HepG2 (cell line): ENCODE measurements at regions not wholly inside any gene's neighbourhood (a gene's known extent, or its start where the extent isn't known, plus 50 kb on each side); places are given as distances from the start of the nearest gene placed in this dataset.

Experiments used
- ATAC-seq: fragments of 200-7000 bp; cut with Tn5 transposase; 3 replicates; pipeline ENCODE4 v1.9.1; 2020; ENCODE audit warnings: mild to moderate bottlenecking, moderate library complexity
- BruUV-seq: library from RNA; stranded (reverse); fragments of 400-500 nt; replicated peaks from 2 replicates; lab custom pipeline; 2021; lab: Mats Ljungman, UMichigan
- CTCF ChIA-PET: fragments of 300-600 bp; formaldehyde crosslinking; extraction: SDS; loops from one replicate; lab custom pipeline; 2021; ENCODE audit warnings: low total read pairs, inconsistent platforms, low intra/inter-chr PET ratio; lab: Yijun Ruan, JAX
- POLR2A ChIA-PET: fragments of 350-600 bp; sonication (Branson Sonifier 250); formaldehyde crosslinking; loops from one replicate; lab custom pipeline; 2020; ENCODE audit warnings: antibody characterized with exemption, inconsistent platforms; lab: Yijun Ruan, JAX
- DNase-seq: peaks from one replicate; pipeline ENCODE4 v3.0.0-alpha.2; 2015; ENCODE audit warnings: low spot score
- FAIRE-seq: peaks from 3 replicates; lab custom pipeline; 2011; peaks lifted over from hg19 to GRCh38; lab: Jason Lieb, UNC
- H2AFZ ChIP-seq: one replicate; pipeline ENCODE4 v1.6.1; 2011; ENCODE audit warnings: low read length, inconsistent platforms
- H3K27ac ChIP-seq: fragments of 300-600 bp; 3 replicates; pipeline ENCODE4 v1.8.0; 2011; ENCODE audit warnings: mixed run types, mild to moderate bottlenecking, mixed read lengths, low read length, inconsistent platforms; ENCODE audit not compliant: insufficient read depth; ENCODE audit errors: extremely low read length
- H3K27me3 ChIP-seq, 2 experiments: fragments of 200-600 bp in 1 of 2; 2 replicates in 1 of 2; 3 replicates in 1 of 2; pipeline versions ENCODE4 v1.6.0 to v1.8.0; 2011; ENCODE audit warnings: low read length in 2 of 2, mild to moderate bottlenecking in 2 of 2, moderate library complexity in 2 of 2, inconsistent platforms in 1 of 2; ENCODE audit not compliant: insufficient read depth in 2 of 2, control insufficient read depth in 1 of 2
- H3K36me3 ChIP-seq, 2 experiments: fragments of 200-600 bp in 1 of 2; replicated peaks in 1 of 2; 2 replicates in 1 of 2; 3 replicates in 1 of 2; pipeline versions ENCODE4 v1.5.1 to v1.8.0; 2011; ENCODE audit warnings: low read length in 2 of 2, inconsistent platforms in 1 of 2; ENCODE audit not compliant: insufficient read depth in 2 of 2, control insufficient read depth in 1 of 2
- H3K4me1 ChIP-seq: 2 replicates; pipeline ENCODE4 v1.5.1; 2012; ENCODE audit warnings: low read length, inconsistent platforms; ENCODE audit not compliant: insufficient read depth
- H3K4me2 ChIP-seq: 2 replicates; pipeline ENCODE4 v1.6.0; 2011; ENCODE audit warnings: low read depth, low read length, inconsistent platforms
- H3K4me3 ChIP-seq, 3 experiments: fragments of 200-600 bp in 1 of 3; sonication (generic), shearing (Covaris generic) in 1 of 3; replicated peaks in 1 of 3; 2 replicates each; pipeline ENCODE4 v1.5.1; 2011 to 2016; ENCODE audit warnings: low read length in 3 of 3, inconsistent platforms in 2 of 3, low read depth in 2 of 3, mild to moderate bottlenecking in 2 of 3, control low read depth in 1 of 3, mixed read lengths in 1 of 3; ENCODE audit not compliant: insufficient read depth in 1 of 3
- H3K79me2 ChIP-seq: one replicate; pipeline ENCODE4 v1.6.1; 2011; ENCODE audit warnings: low read length, inconsistent platforms; ENCODE audit not compliant: insufficient read depth
- H3K9ac ChIP-seq: 2 replicates; pipeline ENCODE4 v1.6.0; 2011; ENCODE audit warnings: mild to moderate bottlenecking, low read depth, low read length, inconsistent platforms; ENCODE audit not compliant: insufficient read depth
- H3K9me3 ChIP-seq: 2 replicates; pipeline ENCODE4 v1.5.1; 2012; ENCODE audit warnings: mild to moderate bottlenecking, low read length
- H4K20me1 ChIP-seq: 2 replicates; pipeline ENCODE4 v1.6.0; 2011; ENCODE audit warnings: inconsistent platforms, mild to moderate bottlenecking, low read length, moderate library complexity; ENCODE audit not compliant: insufficient read depth
- CBX1 ChIP-seq: IDR thresholded peaks from one replicate; pipeline ENCODE4 v1.6.1; 2016; ENCODE audit warnings: antibody characterized with exemption, low read depth
- EHMT2 ChIP-seq: fragments of 200-600 bp; sonication (generic); IDR thresholded peaks from 2 replicates; pipeline ENCODE4 v1.7.0; 2017; ENCODE audit warnings: antibody characterized with exemption, low read depth, low read length, borderline replicate concordance
- HNRNPK ChIP-seq: fragments of 200-400 bp; formaldehyde crosslinking; IDR thresholded peaks from 2 replicates; pipeline ENCODE4 v1.6.1; 2018; ENCODE audit warnings: low read length, low read depth, moderate library complexity, mild to moderate bottlenecking; ENCODE audit not compliant: poor library complexity, severe bottlenecking
- IKZF1 ChIP-seq: fragments of 450-650 bp; IDR thresholded peaks from 2 replicates; pipeline ENCODE4 v1.7.1; 2016
- IRF9 ChIP-seq: sonication (generic); formaldehyde crosslinking; IDR thresholded peaks from 2 replicates; pipeline ENCODE4 v1.8.0; 2022; ENCODE audit warnings: missing genetic modification reagents, mild to moderate bottlenecking, borderline replicate concordance
- ISX ChIP-seq: sonication (generic); formaldehyde crosslinking; conservative IDR thresholded peaks from 2 replicates; pipeline ENCODE4 v1.5.0; 2020; ENCODE audit warnings: missing genetic modification reagents
- MLLT10 ChIP-seq: sonication (generic); formaldehyde crosslinking; IDR thresholded peaks from 2 replicates; pipeline ENCODE4 v1.4.0; 2020; ENCODE audit warnings: missing genetic modification reagents
- MTA1 ChIP-seq: sonication (generic); formaldehyde crosslinking; IDR thresholded peaks from 2 replicates; pipeline ENCODE4 v1.4.0; 2020; ENCODE audit warnings: missing genetic modification reagents, mild to moderate bottlenecking, borderline replicate concordance
- PCBP1 ChIP-seq: fragments of 200-400 bp; formaldehyde crosslinking; IDR thresholded peaks from 2 replicates; pipeline ENCODE4 v1.6.1; 2017; ENCODE audit warnings: mild to moderate bottlenecking, low read depth, low read length, borderline replicate concordance
- PHF8 ChIP-seq: sonication (generic); formaldehyde crosslinking; IDR thresholded peaks from 2 replicates; pipeline ENCODE4 v1.5.0; 2020; ENCODE audit warnings: missing genetic modification reagents
- SRF ChIP-seq: IDR thresholded peaks from 2 replicates; pipeline ENCODE4 v1.6.1; 2011; ENCODE audit warnings: mild to moderate bottlenecking, low read depth, low read length, moderate library complexity
- TEF ChIP-seq: sonication (generic); formaldehyde crosslinking; IDR thresholded peaks from 2 replicates; pipeline ENCODE4 v1.5.0; 2020; ENCODE audit warnings: missing genetic modification reagents
- ZBTB7A ChIP-seq: sonication (generic); formaldehyde crosslinking; IDR thresholded peaks from 2 replicates; pipeline ENCODE4 v1.8.0; 2022; ENCODE audit warnings: mild to moderate bottlenecking, missing genetic modification reagents
- ZFP36 ChIP-seq: fragments of 150-350 bp; IDR thresholded peaks from 2 replicates; pipeline ENCODE4 v1.6.1; 2018; ENCODE audit warnings: borderline replicate concordance, low read length, low read depth; ENCODE audit not compliant: partially characterized antibody
- ZNF230 ChIP-seq: sonication (generic); formaldehyde crosslinking; IDR thresholded peaks from 2 replicates; pipeline ENCODE4 v1.4.0; 2020; ENCODE audit warnings: mild to moderate bottlenecking, missing genetic modification reagents
- ZNF782 ChIP-seq: sonication (generic); formaldehyde crosslinking; IDR thresholded peaks from 2 replicates; pipeline ENCODE4 v1.4.0; 2020; ENCODE audit warnings: missing genetic modification reagents, mild to moderate bottlenecking, borderline replicate concordance
- ZNF878 ChIP-seq: sonication (generic); formaldehyde crosslinking; IDR thresholded peaks from 2 replicates; pipeline ENCODE4 v1.8.1; 2023; ENCODE audit warnings: mild to moderate bottlenecking, missing genetic modification reagents, moderate library complexity
- WGBS: methylation state at CpG from one replicate; pipeline ENCODE4 v1.1.6; 2017; ENCODE audit warnings: low lambda C conversion rate; 5-methylcytosine and 5-hydroxymethylcytosine counted together
- in situ Hi-C: cut with HindIII; loops from 2 replicates; pipeline ENCODE4 v1.10.0; 2017; ENCODE audit warnings: low pct_unique_long_range_greater_than_20kb; ENCODE audit not compliant: extremely low pct_ligation_motif_present
- intact Hi-C: fragments of 100-400 bp; cut with micrococcal nuclease; formaldehyde crosslinking; loops from one replicate; pipeline ENCODE4 v1.10.0; 2022; ENCODE audit not compliant: unreplicated experiment

GRCh38 chr2:41337956-41338355 is 709.9 kb upstream of the PKDCC start:
- H3K27me3 ChIP-seq = no peaks in the 10 kb centered on the region
- no peaks in the 10 kb centered on the region for H3K36me3 ChIP-seq
- no peaks in the 10 kb centered on the region for H3K9me3 ChIP-seq
- H3K79me2 ChIP-seq = no peaks in the 10 kb centered on the region
- no peaks in the 10 kb centered on the region for H4K20me1 ChIP-seq
- POLR2A ChIA-PET = no interaction called here
- H3K9ac ChIP-seq = no peak overlapping the region
- no peak overlapping the region for H2AFZ ChIP-seq
- WGBS = 6% methylated on average over 4 of the region's 4 CpGs
- CTCF ChIA-PET = no interaction called here
- intact Hi-C loops = no loop called here
- no peak for ATAC-seq
- H3K4me3 ChIP-seq = no peak overlapping the region
- BruUV-seq = no TSS peak
- H3K4me1 ChIP-seq = no peaks in the 10 kb centered on the region
- no peak for FAIRE-seq
- H3K27ac ChIP-seq = no peak overlapping the region
- no peak for DNase-seq
- no peak overlapping the region for H3K4me2 ChIP-seq
- in situ Hi-C loops = no loop called here
- TF ChIP-seq CBX1 = no peak
- no peak for TF ChIP-seq MLLT10 (CRISPR knock-in tag)
- no peak for TF ChIP-seq ZNF878 (CRISPR knock-in tag)
- TF ChIP-seq SRF = no peak
- no peak for TF ChIP-seq EHMT2
- TF ChIP-seq PCBP1 = 0 out of 2 replicates have a peak, but pooled peaks have one; percentile 71
- TF ChIP-seq ZNF230 = no peak
- TF ChIP-seq ZNF782 (CRISPR knock-in tag) = no peak
- TF ChIP-seq TEF (CRISPR knock-in tag) = no peak
- no peak for TF ChIP-seq ZBTB7A (CRISPR knock-in tag)
- TF ChIP-seq HNRNPK = peak; percentile 97
- TF ChIP-seq ZFP36 = no peak
- TF ChIP-seq ISX (CRISPR knock-in tag) = no peak
- no peak for TF ChIP-seq PHF8 (CRISPR knock-in tag)
- TF ChIP-seq IRF9 (CRISPR knock-in tag) = no peak
- no peak for TF ChIP-seq IKZF1
- no peak for TF ChIP-seq MTA1 (CRISPR knock-in tag)
